Glutamatergic neuron (in vitro differentiated cells): ENCODE measurements at regions not wholly inside any gene's neighbourhood (a gene's known extent, or its start where the extent isn't known, plus 50 kb on each side); places are given as distances from the start of the nearest gene placed in this dataset.

Experiments
- DNase-seq: peaks from one replicate; pipeline ENCODE4 v3.0.0; 2022
- H3K27ac Mint-ChIP-seq: one replicate; pipeline ENCODE4 v1.8.0; 2020; ENCODE audit warnings: mild to moderate bottlenecking, mixed read lengths, inconsistent platforms; ENCODE audit not compliant: unreplicated experiment
- H3K27me3 Mint-ChIP-seq: one replicate; pipeline ENCODE4 v1.8.0; 2020; ENCODE audit warnings: mild to moderate bottlenecking, moderate library complexity, mixed read lengths, inconsistent platforms; ENCODE audit not compliant: unreplicated experiment
- H3K36me3 Mint-ChIP-seq: one replicate; pipeline ENCODE4 v1.8.0; 2020; ENCODE audit warnings: mild to moderate bottlenecking, mixed read lengths, inconsistent platforms; ENCODE audit not compliant: unreplicated experiment
- H3K4me1 Mint-ChIP-seq: one replicate; pipeline ENCODE4 v1.8.0; 2020; ENCODE audit warnings: mild to moderate bottlenecking, low read depth, mixed read lengths, inconsistent platforms; ENCODE audit not compliant: unreplicated experiment
- H3K4me3 Mint-ChIP-seq: one replicate; pipeline ENCODE4 v1.8.0; 2020; ENCODE audit warnings: mild to moderate bottlenecking, mixed read lengths, inconsistent platforms; ENCODE audit not compliant: unreplicated experiment
- H3K9me3 Mint-ChIP-seq: one replicate; pipeline ENCODE4 v1.8.0; 2020; ENCODE audit warnings: mild to moderate bottlenecking, moderate library complexity, mixed read lengths, inconsistent platforms; ENCODE audit not compliant: unreplicated experiment
- CTCF ChIP-seq: fragments of 200-600 bp; sonication (generic); IDR thresholded peaks from one replicate; pipeline ENCODE4 v1.5.0; 2021; ENCODE audit not compliant: partially characterized antibody, unreplicated experiment

GRCh38 chr3:99409961-99410360 lies 228.4 kb upstream of the COL8A1 start:
- TF ChIP-seq CTCF = no peak
- DNase-seq = no peak
- no peaks in the 10 kb centered on the region for H3K4me1 Mint-ChIP-seq
- H3K36me3 Mint-ChIP-seq = no peaks in the 10 kb centered on the region
- H3K27ac Mint-ChIP-seq = no peak overlapping the region
- H3K27me3 Mint-ChIP-seq = no peaks in the 10 kb centered on the region
- no peak overlapping the region for H3K4me3 Mint-ChIP-seq
- no peaks in the 10 kb centered on the region for H3K9me3 Mint-ChIP-seq

- Mint-ChIP-seq H3K4me3 (no peak overlapping the region), H3K27me3 (no peaks in the 10 kb centered on the region), H3K4me1 (no peaks in the 10 kb centered on the region), H3K9me3 (no peaks in the 10 kb centered on the region), H3K36me3 (no peaks in the 10 kb centered on the region), H3K27ac (no peak overlapping the region)
- no peak for TF ChIP-seq CTCF
- no peak for DNase-seq
Measured at GRCh38 chr3:99407257-99407656, 231.1 kb upstream of the COL8A1 start.

GRCh38 chr3:99402755-99403154 lies 235.6 kb upstream of the COL8A1 start:
- Mint-ChIP-seq H3K9me3 (peaks cover 5% of the 10 kb centered on the region), H3K36me3 (peaks cover 12% of the 10 kb centered on the region), H3K27ac (no peak overlapping the region), H3K27me3 (no peaks in the 10 kb centered on the region), H3K4me3 (no peak overlapping the region), H3K4me1 (no peaks in the 10 kb centered on the region)
- no peak for TF ChIP-seq CTCF
- no peak for DNase-seq

- Mint-ChIP-seq H3K27ac (no peak overlapping the region), H3K4me1 (no peaks in the 10 kb centered on the region), H3K4me3 (no peak overlapping the region), H3K36me3 (peaks cover 12% of the 10 kb centered on the region), H3K27me3 (no peaks in the 10 kb centered on the region), H3K9me3 (peaks cover 5% of the 10 kb centered on the region)
- DNase-seq = no peak
- no peak for TF ChIP-seq CTCF
Measured at GRCh38 chr3:99400352-99400751, 238.0 kb upstream of the COL8A1 start.

DNA sequence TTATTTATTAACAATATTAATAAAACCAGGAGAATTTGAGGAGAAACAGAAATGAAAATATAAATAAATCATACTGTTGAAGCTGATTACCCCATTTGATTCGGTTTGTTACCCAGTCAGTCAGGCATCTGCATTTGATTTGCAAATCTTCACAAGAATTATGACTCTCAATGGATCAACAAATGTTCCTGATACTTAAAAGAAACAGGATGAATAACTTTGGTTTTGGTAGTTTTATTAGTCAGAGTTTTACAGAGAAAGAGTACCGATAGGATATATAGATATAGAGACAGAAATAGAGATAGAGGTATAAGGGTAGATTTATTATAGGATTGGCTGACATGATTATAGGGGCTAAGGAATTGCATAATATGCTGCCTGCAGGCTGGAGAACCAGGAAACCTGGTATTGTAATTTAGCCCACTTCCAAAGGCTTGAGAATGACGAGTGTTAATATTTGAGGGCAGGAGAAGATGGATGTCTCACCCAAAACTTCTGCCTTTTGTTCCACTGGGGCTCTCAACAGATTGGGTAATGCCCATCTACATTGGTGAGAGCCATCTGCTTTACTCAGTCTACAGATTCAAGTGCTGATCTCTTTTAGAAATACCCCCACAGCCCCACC lies 241.6 kb upstream of the COL8A1 start:
- DNase-seq = no peak
- peaks cover 12% of the 10 kb centered on the region for H3K36me3 Mint-ChIP-seq
- no peaks in the 10 kb centered on the region for H3K27me3 Mint-ChIP-seq
- H3K27ac Mint-ChIP-seq = no peak overlapping the region
- no peaks in the 10 kb centered on the region for H3K4me1 Mint-ChIP-seq
- H3K9me3 Mint-ChIP-seq = peaks cover 5% of the 10 kb centered on the region
- H3K4me3 Mint-ChIP-seq = no peak overlapping the region
- no peak for TF ChIP-seq CTCF
